EL (cell line): ENCODE measurements at regions not wholly inside any gene's neighbourhood (a gene's known extent, or its start where the extent isn't known, plus 50 kb on each side); places are given as distances from the start of the nearest gene placed in this dataset.

ENCODE experiments used
- DNase-seq: peaks from one replicate; pipeline ENCODE4 v3.0.0-alpha.2; 2016

GRCh38 chr2:223532161-223532560 lies 70.0 kb downstream of the SCG2 start:
- peak; percentile 21 for DNase-seq

- DNase-seq = no peak
These were observed 69.4 kb downstream of the SCG2 start for GRCh38 chr2:223532712-223533111.

- DNase-seq = peak; percentile 27
These were observed 65.6 kb downstream of the SCG2 start for GRCh38 chr2:223536546-223536945.

GRCh38 chr2:223537115-223537514 lies 65.0 kb downstream of the SCG2 start:
- no peak for DNase-seq

GRCh38 chr2:223537651-223538601 lies 64.2 kb downstream of the SCG2 start:
- peak; percentile 16 for DNase-seq

GRCh38 chr2:223538920-223539440 lies 63.2 kb downstream of the SCG2 start:
- no peak for DNase-seq

- no peak for DNase-seq
These were observed 60.6 kb downstream of the SCG2 start for GRCh38 chr2:223541546-223541945.

GRCh38 chr2:223542501-223542900 lies 59.7 kb downstream of the SCG2 start:
- no peak for DNase-seq

- DNase-seq = no peak
These were observed 56.8 kb downstream of the SCG2 start for GRCh38 chr2:223545406-223545805.

- no peak for DNase-seq
These were observed 56.3 kb downstream of the SCG2 start for GRCh38 chr2:223545830-223546229.
